ENCODE measurements at regions not wholly inside any gene's neighbourhood (a gene's known extent, or its start where the extent isn't known, plus 50 kb on each side); places are given as distances from the start of the nearest gene placed in this dataset.
"Not testable (repeated sequence)": the region's sequence is repeated elsewhere in the genome, so short reads cannot be mapped to it uniquely, and the experiment has no call there.

DNA sequence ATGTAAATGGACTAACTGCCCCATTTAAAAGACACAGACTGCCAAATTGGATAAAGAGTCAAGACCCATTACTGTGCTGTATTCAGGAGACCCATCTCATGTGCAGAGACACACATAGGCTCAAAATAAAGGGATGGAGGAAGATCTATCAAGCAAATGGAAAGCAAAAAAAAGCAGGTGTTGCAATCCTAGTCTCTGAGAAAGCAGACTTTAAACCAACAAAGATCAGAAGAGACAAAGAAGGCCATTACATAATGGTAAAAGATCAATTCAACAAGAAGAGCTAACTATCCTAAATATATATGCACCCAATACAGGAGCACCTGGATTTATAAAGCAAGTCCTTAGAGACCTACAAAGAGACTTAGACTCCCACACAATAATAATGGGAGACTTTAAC lies 134.6 kb upstream of the STARD13 start:
- H2AFZ ChIP-seq (ENCODE audit: insufficient read depth, low read depth, low read length, poor library complexity, severe bottlenecking); DNase-seq; H3K4me1 Mint-ChIP-seq; H3K27me3 ChIP-seq (replicated peaks in 1 of 4; ENCODE audit: control extremely low read depth in 1 of 4, control insufficient read depth in 3 of 4, insufficient read depth in 4 of 4, low read length in 3 of 4); H3K4me3 ChIP-seq (ENCODE audit: control extremely low read depth in 1 of 5, extremely low read depth in 1 of 5, insufficient read depth in 1 of 5, low read depth in 2 of 5, low read length in 4 of 5); intact Hi-C loops (cut with micrococcal nuclease); H3K4me3 Mint-ChIP-seq; H3K4me2 ChIP-seq (replicated peaks; ENCODE audit: low read depth, low read length, poor library complexity, severe bottlenecking); H3K9me3 Mint-ChIP-seq (ENCODE audit: insufficient read depth); CTCF ChIA-PET; POLR2A ChIA-PET; H3K79me2 ChIP-seq (ENCODE audit: control insufficient read depth, insufficient read depth, low read length); H3K36me3 ChIP-seq (replicated peaks in 1 of 2; ENCODE audit: control extremely low read depth in 1 of 2, control insufficient read depth in 1 of 2, extremely low read depth in 1 of 2, insufficient read depth in 2 of 2, low read length in 1 of 2); H3K27ac ChIP-seq (ENCODE audit: low read length in 2 of 2); H3K9me3 ChIP-seq (ENCODE audit: control extremely low read depth in 1 of 3, control insufficient read depth in 2 of 3, insufficient read depth in 1 of 3, low read length in 2 of 3); ATAC-seq (ENCODE audit: low read depth); H3K9ac ChIP-seq (ENCODE audit: low read length); H3K4me1 ChIP-seq (ENCODE audit: control insufficient read depth in 2 of 2, insufficient read depth in 2 of 2, low read length in 2 of 2); H4K20me1 ChIP-seq (ENCODE audit: control insufficient read depth, insufficient read depth, low read length, poor library complexity, severe bottlenecking); H3K27ac Mint-ChIP-seq: not testable (repeated sequence)
- peaks cover 19% of the 10 kb centered on the region for H3K27me3 Mint-ChIP-seq

- H3K27me3 ChIP-seq (replicated peaks in 1 of 4; ENCODE audit: control extremely low read depth in 1 of 4, control insufficient read depth in 3 of 4, insufficient read depth in 4 of 4, low read length in 3 of 4) = no peaks in the 10 kb centered on the region
- H4K20me1 ChIP-seq (ENCODE audit: control insufficient read depth, insufficient read depth, low read length, poor library complexity, severe bottlenecking) = no peaks in the 10 kb centered on the region
- CTCF ChIA-PET = no interaction called here
- intact Hi-C loops (cut with micrococcal nuclease) = no loop called here
- H3K27me3 Mint-ChIP-seq = peaks cover 3% of the 10 kb centered on the region
- H3K9ac ChIP-seq (ENCODE audit: low read length) = no peak overlapping the region
- H3K4me2 ChIP-seq (replicated peaks; ENCODE audit: low read depth, low read length, poor library complexity, severe bottlenecking) = no peak overlapping the region
- H3K36me3 ChIP-seq (replicated peaks in 1 of 2; ENCODE audit: control extremely low read depth in 1 of 2, control insufficient read depth in 1 of 2, extremely low read depth in 1 of 2, insufficient read depth in 2 of 2, low read length in 1 of 2) = no peaks in the 10 kb centered on the region
- H3K79me2 ChIP-seq (ENCODE audit: control insufficient read depth, insufficient read depth, low read length) = no peaks in the 10 kb centered on the region
- DNase-seq (peak; percentile 7), ATAC-seq (ENCODE audit: low read depth) (no peak)
- no peak for TF ChIP-seq CTCF (IDR thresholded peaks at IDR 0.05)
- TF ChIP-seq EZH2 (IDR thresholded peaks at IDR 0.05; ENCODE audit: borderline replicate concordance, insufficient read depth, low read depth, low read length, poor library complexity, severe bottlenecking) = no peak
- peaks cover 2% of the 10 kb centered on the region for H3K9me3 Mint-ChIP-seq (ENCODE audit: insufficient read depth)
- no CpG with 5 or more reads among the region's 1 CpG for WGBS (ENCODE audit: insufficient coverage)
- no peaks in the 10 kb centered on the region for H3K4me1 ChIP-seq (ENCODE audit: control insufficient read depth in 2 of 2, insufficient read depth in 2 of 2, low read length in 2 of 2)
- H3K4me1 Mint-ChIP-seq = peaks cover 6% of the 10 kb centered on the region
- no peak overlapping the region for H3K4me3 ChIP-seq (ENCODE audit: control extremely low read depth in 1 of 5, extremely low read depth in 1 of 5, insufficient read depth in 1 of 5, low read depth in 2 of 5, low read length in 4 of 5)
- POLR2A ChIA-PET = no interaction called here
- no peak overlapping the region for H3K27ac ChIP-seq (ENCODE audit: low read length in 2 of 2)
- H3K4me3 Mint-ChIP-seq = no peak overlapping the region
- no peak overlapping the region for H2AFZ ChIP-seq (ENCODE audit: insufficient read depth, low read depth, low read length, poor library complexity, severe bottlenecking)
- no peak overlapping the region for H3K27ac Mint-ChIP-seq
- H3K9me3 ChIP-seq (ENCODE audit: control extremely low read depth in 1 of 3, control insufficient read depth in 2 of 3, insufficient read depth in 1 of 3, low read length in 2 of 3) = peaks cover 0 to 2% (median 0%) of the 10 kb centered on the region in 3 donors
These were observed 140.6 kb upstream of the STARD13 start for GRCh38 chr13:33426131-33426530.

All from B cell (primary cell).